ENCODE measurements at regions not wholly inside any gene's neighbourhood (a gene's known extent, or its start where the extent isn't known, plus 50 kb on each side); places are given as distances from the start of the nearest gene placed in this dataset.

GRCh38 chr2:151052850-151053660 is 208.6 kb downstream of the RBM43 start:
- TF ChIP-seq TEAD4 (IDR thresholded peaks at IDR 0.05) (no peak), CEBPB (IDR thresholded peaks at IDR 0.05) (no peak), RAD21 (IDR thresholded peaks at IDR 0.05; ENCODE audit: low read depth) (no peak), REST (IDR thresholded peaks at IDR 0.05; ENCODE audit: low read depth) (no peak), NFIC (IDR thresholded peaks at IDR 0.05) (no peak)

DNA sequence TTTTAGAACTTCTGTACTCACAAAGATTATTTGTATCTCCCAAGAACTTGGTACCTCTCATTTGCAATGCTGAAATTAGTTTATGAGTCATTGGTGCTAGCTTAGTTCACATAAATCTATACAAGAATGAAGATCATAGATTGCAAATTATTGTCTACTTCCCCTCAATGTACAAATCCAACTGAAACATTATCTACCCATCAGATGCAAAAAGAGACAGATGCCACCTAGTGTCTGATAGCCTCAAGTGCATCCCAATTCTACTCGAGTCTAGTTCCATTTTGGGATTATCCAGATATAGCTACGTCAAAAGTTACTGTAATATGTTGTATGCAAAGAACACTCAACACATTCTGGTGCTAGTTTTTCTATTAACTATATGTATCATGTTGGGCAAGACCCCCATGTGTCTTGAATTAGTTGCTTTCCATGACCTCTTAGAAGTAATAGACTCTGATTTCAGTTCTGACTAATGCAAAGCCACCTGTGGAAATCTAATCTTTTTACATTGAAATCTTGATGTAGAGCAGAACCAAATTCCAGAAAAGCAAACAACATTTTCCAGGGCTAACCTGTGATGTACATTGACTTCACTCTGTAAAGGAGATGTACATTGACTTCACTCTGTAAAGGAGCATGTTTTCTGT is 210.0 kb downstream of the RBM43 start:
- peak; percentile 82 for TF ChIP-seq RAD21 (IDR thresholded peaks at IDR 0.05; ENCODE audit: low read depth)
- TF ChIP-seq NFIC (IDR thresholded peaks at IDR 0.05), result no peak

DNA sequence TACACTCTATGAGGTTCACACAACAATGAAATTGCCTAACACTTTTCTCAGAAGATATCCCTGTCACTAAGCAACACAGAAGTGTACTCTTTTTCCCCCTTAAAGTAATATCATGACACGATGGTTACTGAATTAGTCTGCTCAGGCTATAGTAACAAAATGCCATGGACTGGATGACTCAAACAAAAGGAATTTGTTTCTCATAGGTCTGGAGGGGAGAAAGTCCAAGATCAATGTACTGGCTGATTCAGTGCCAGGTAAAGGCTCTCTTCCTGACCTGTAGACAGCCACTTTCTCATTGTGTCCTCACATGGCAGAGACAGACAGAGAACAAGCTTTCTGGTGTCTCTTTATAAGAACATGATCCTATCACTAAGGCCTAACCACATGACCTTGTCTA is 211.9 kb downstream of the RBM43 start:
- no peak for TF ChIP-seq REST (IDR thresholded peaks at IDR 0.05; ENCODE audit: low read depth)
- TF ChIP-seq TAF1 (IDR thresholded peaks at IDR 0.05; ENCODE audit: low read depth), result no peak
- TF ChIP-seq TEAD4 (IDR thresholded peaks at IDR 0.05), result peak; percentile 58; the same call in 1 of the 2 replicates
- TF ChIP-seq NFIC (IDR thresholded peaks at IDR 0.05), result no peak

- no peak for TF ChIP-seq TEAD4 (IDR thresholded peaks at IDR 0.05)
Observed at GRCh38 chr2:151048331-151049054, 213.2 kb downstream of the RBM43 start.

GRCh38 chr2:151043484-151043883 is 218.2 kb downstream of the RBM43 start:
- TF ChIP-seq CEBPB (IDR thresholded peaks at IDR 0.05), result no peak
- no peak for TF ChIP-seq REST (IDR thresholded peaks at IDR 0.05; ENCODE audit: low read depth)
- peak; percentile 51; the same call in 1 of the 2 replicates for TF ChIP-seq EP300 (IDR thresholded peaks at IDR 0.05; ENCODE audit: borderline replicate concordance)
- TF ChIP-seq, protein P1, sequence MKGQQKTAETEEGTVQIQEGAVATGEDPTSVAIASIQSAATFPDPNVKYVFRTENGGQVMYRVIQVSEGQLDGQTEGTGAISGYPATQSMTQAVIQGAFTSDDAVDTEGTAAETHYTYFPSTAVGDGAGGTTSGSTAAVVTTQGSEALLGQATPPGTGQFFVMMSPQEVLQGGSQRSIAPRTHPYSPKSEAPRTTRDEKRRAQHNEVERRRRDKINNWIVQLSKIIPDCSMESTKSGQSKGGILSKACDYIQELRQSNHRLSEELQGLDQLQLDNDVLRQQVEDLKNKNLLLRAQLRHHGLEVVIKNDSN (IDR thresholded peaks at IDR 0.05), result no peak
- TF ChIP-seq TEAD4 (IDR thresholded peaks at IDR 0.05), result peak; percentile 47; the same call in 1 of the 2 replicates
- no peak for TF ChIP-seq TAF1 (IDR thresholded peaks at IDR 0.05; ENCODE audit: low read depth)
- no peak for TF ChIP-seq NFIC (IDR thresholded peaks at IDR 0.05)
- no peak for TF ChIP-seq ZBTB7A (IDR thresholded peaks at IDR 0.05; ENCODE audit: low read depth)
- TF ChIP-seq, protein P2, sequence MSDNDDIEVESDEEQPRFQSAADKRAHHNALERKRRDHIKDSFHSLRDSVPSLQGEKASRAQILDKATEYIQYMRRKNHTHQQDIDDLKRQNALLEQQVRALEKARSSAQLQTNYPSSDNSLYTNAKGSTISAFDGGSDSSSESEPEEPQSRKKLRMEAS (IDR thresholded peaks at IDR 0.05), result peak; percentile 37; the same call in 1 of the 2 replicates
- peak; percentile 59; the same call in 1 of the 2 replicates for TF ChIP-seq EGR1 (IDR thresholded peaks at IDR 0.05)
- no peak for TF ChIP-seq CREB1 (IDR thresholded peaks at IDR 0.05; ENCODE audit: low read depth)

DNA sequence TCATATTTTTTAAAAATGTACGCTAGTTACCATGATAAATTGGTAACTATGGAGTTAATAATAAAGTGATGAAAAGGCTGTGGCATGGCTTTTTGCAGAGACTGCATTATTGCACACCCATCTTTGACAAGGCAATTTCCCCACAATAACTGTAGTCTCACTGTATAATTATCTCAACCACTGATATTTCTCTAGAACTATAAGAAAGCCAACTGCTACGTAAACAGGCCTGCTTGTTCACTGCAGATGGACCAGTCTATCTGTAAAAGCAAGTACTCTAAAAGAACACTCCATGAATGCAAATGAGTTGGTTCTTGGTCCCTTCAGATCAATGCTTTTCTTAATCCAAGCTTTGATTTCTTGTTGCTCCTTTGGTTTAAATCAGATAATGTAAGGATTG is 218.7 kb downstream of the RBM43 start:
- no peak for TF ChIP-seq NFIC (IDR thresholded peaks at IDR 0.05)
- no peak for TF ChIP-seq FOXM1 (IDR thresholded peaks at IDR 0.05; ENCODE audit: borderline replicate concordance, low read depth)
- no peak for TF ChIP-seq CEBPB (IDR thresholded peaks at IDR 0.05)
- no peak for TF ChIP-seq YY1 (IDR thresholded peaks at IDR 0.05; ENCODE audit: low read depth)
- TF ChIP-seq, protein P1 (IDR thresholded peaks at IDR 0.05), result no peak
- no peak for TF ChIP-seq RAD21 (IDR thresholded peaks at IDR 0.05; ENCODE audit: low read depth)
- no peak for TF ChIP-seq CREB1 (IDR thresholded peaks at IDR 0.05; ENCODE audit: low read depth)
- no peak for TF ChIP-seq REST (IDR thresholded peaks at IDR 0.05; ENCODE audit: low read depth)
- TF ChIP-seq TCF12 (IDR thresholded peaks at IDR 0.05; ENCODE audit: low read depth), result no peak
- no peak for TF ChIP-seq TEAD4 (IDR thresholded peaks at IDR 0.05)
- no peak for TF ChIP-seq TAF1 (IDR thresholded peaks at IDR 0.05; ENCODE audit: low read depth)
- TF ChIP-seq, protein P2 (IDR thresholded peaks at IDR 0.05), result no peak
